ENCODE measurements at regions not wholly inside any gene's neighbourhood (a gene's known extent, or its start where the extent isn't known, plus 50 kb on each side); places are given as distances from the start of the nearest gene placed in this dataset.

- no peak for TF ChIP-seq GATA3 (IDR thresholded peaks at IDR 0.05; ENCODE audit: low read depth, low read length)
- no peak for TF ChIP-seq GATA2 (IDR thresholded peaks at IDR 0.05; ENCODE audit: low read depth, low read length)
Measured at GRCh38 chr12:131369094-131369845, 341.6 kb upstream of the SFSWAP start.
